ENCODE measurements at regions not wholly inside any gene's neighbourhood (a gene's known extent, or its start where the extent isn't known, plus 50 kb on each side); places are given as distances from the start of the nearest gene placed in this dataset.
A peak's percentile ranks its signal among the peaks of the same experiment; 100 is the strongest.

DNA sequence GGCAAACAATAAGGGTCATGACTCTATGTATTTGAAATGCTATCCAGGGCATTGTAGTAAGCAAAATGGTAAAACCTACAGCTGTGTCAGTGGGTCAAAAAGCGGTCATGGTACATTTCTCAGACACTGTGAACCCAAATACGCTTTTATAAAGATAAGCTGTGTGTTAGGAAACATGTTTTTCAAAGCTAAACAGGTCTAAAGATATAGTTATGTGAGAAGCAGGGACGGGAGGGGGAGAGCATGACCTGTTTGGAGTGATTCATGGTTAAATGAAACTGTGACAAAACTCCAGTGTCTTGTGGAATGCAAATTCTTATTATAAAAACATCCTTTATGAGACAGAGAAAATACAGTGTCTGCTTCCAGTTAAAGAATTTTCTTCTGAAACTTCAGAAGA is 205.4 kb upstream of the BMP2 start:
- no peak for DNase-seq (ENCODE audit: low read depth, low spot score)

DNA sequence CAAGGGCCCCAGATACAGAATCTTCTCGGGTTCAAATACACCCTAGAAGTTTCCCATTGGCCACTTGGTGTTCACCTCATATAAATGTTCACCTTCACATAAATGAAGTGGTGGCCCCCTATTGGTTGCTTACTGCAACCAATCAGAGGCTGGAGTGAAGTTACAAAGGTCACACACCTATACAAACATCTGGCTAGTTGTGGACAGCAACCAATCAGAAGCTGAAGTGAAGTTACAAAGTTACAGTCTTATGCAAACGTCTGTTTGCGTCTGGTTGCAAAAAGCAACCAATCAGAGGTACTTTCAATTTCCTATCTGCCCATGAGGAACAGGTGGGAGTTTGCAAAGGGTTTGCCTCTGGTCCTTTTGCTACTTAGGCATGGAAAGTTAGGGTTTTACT is 206.5 kb upstream of the BMP2 start:
- DNase-seq (ENCODE audit: low read depth, low spot score), result no peak

DNA sequence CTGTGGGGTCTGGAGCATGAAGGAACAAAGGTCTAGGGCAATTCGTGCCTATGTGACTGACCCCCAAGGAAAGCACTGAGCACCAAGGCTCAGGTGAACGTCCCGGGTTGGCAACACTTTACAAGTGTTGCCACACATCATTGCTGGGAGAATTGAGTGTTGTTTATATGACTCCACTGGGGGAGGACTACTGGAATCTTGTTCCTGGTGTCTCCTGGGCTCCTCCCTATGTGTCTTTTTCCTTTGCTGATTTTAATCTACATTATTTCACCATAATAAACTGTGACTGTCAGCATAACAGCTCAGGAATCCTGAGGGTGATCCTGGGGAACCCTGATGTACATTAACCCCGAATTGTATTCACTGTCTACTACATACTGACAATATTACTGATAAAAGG is 207.7 kb upstream of the BMP2 start:
- no peak for DNase-seq (ENCODE audit: low read depth, low spot score)

- no peak for DNase-seq (ENCODE audit: low read depth, low spot score)
These were observed 209.1 kb upstream of the BMP2 start for GRCh38 chr20:6558341-6558740.

GRCh38 chr20:6533761-6534479 is 233.6 kb upstream of the BMP2 start:
- DNase-seq (ENCODE audit: low read depth, low spot score), result peak; percentile 36

DNA sequence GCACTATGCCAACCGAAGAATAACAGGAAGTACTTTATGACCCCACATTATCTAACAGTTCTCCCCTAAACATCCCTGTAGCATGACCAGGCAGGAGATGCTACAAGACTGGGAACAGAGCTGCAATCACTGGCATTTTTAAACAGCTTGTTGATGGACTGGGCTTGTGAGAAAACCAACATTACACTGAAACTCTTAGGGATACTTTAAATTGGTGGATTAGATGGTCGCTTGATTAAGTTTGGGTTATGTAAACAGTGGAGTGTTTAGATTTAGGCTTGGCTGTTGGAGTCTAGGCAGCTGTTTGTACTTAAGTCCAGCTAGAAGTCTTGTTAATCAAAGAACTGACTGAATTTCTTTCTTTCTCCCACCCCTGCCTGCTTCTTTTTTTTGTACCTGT is 234.1 kb upstream of the BMP2 start:
- DNase-seq (ENCODE audit: low read depth, low spot score), result no peak

- no peak for DNase-seq (ENCODE audit: low read depth, low spot score)
These were observed 236.6 kb upstream of the BMP2 start for GRCh38 chr20:6530779-6531315.

- no peak for DNase-seq (ENCODE audit: low read depth, low spot score)
These were observed 237.2 kb upstream of the BMP2 start for GRCh38 chr20:6530254-6530653.

GRCh38 chr20:6525447-6526303 is 241.8 kb upstream of the BMP2 start:
- no peak for DNase-seq (ENCODE audit: low read depth, low spot score)

DNA sequence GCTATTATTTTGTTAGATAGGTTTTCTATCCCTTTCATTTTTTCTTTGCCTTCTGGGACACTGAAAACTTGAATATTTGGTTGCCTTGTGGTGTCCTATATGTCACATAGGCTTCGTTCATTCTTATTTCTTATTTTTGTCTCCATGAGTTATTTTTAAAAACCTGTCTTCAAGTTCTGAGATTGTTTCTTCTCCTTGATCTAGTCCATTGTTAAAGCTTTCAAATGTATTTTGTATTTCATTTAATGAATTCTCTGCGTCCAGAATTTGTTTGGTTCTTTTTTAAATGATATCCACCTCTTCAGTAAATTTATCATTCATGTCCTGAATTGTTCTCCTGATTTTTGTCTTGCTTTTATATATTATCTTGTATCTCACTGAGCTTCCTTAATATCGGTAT is 243.2 kb upstream of the BMP2 start:
- DNase-seq (ENCODE audit: low read depth, low spot score), result no peak

- DNase-seq (ENCODE audit: low read depth, low spot score), result peak; percentile 29
These were observed 247.9 kb upstream of the BMP2 start for GRCh38 chr20:6519556-6519955.

DNA sequence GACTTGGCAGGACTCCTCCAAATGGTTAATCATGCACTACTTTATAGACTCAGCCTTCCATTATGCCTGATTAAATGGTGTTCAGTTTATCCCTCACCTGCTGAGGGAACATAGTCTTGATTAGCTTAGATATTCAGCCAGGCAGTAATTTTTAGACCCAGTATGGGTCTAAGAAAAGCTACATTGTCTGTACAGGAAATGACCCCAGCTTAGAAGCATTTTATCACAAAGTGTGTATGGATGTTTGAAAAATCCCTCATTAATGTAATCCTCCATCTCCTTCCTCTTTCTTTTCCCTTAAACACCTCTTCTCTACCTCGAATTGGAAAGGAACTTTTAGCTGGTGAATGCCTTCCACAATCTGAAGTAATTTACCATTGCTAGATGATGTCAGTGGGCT is 252.2 kb upstream of the BMP2 start:
- DNase-seq (ENCODE audit: low read depth, low spot score), result no peak

- no peak for DNase-seq (ENCODE audit: low read depth, low spot score)
These were observed 253.9 kb upstream of the BMP2 start for GRCh38 chr20:6513599-6513998.

DNA sequence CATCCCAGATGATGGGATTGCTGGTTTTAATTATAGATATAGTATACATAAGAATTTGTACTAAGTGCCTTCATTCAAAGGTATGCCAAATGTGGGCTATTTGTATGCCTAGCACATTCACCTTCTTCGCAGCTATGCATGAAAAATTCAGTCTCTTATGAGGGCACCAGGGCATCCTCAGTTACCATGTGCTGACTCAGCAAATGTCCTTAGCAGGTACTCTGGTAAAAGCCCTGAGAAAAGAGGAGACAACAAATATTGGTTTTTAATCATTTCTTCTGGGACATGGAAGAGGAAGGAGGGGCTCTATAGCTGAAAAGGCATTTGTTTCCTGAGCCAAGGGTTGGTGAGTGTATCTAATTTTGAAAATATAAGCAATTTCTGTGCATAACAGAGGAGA is 258.1 kb upstream of the BMP2 start:
- DNase-seq (ENCODE audit: low read depth, low spot score), result no peak

- DNase-seq (ENCODE audit: low read depth, low spot score), result no peak
These were observed 260.6 kb upstream of the BMP2 start for GRCh38 chr20:6506906-6507305.

- no peak for DNase-seq (ENCODE audit: low read depth, low spot score)
These were observed 262.7 kb upstream of the BMP2 start for GRCh38 chr20:6504826-6505225.

DNA sequence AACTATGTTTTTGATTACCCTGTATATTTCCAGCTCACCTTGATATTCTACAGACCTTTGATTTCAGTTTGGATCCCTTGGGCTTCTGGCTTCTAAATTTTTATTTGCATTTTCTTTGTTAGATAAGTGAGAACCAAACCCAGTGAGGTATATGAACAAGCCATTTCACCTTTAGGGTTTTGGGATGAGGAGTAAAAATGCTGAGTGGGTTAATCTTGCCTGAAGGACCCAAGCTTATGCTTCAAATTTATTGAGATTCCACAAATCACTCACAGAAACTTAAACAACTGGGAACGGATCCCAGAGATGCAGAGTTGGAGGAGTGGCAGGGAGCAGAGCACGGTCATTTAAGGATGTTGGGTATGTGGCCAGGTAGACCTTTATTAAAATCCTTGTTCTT is 263.3 kb upstream of the BMP2 start:
- no peak for DNase-seq (ENCODE audit: low read depth, low spot score)

GRCh38 chr20:6502999-6503398 is 264.5 kb upstream of the BMP2 start:
- DNase-seq (ENCODE audit: low read depth, low spot score), result no peak

GRCh38 chr20:6502219-6502618 is 265.3 kb upstream of the BMP2 start:
- no peak for DNase-seq (ENCODE audit: low read depth, low spot score)

GRCh38 chr20:6501061-6501460 is 266.4 kb upstream of the BMP2 start:
- peak; percentile 43 for DNase-seq (ENCODE audit: low read depth, low spot score)

- DNase-seq (ENCODE audit: low read depth, low spot score), result no peak
These were observed 267.9 kb upstream of the BMP2 start for GRCh38 chr20:6499566-6499965.

- DNase-seq (ENCODE audit: low read depth, low spot score), result no peak
These were observed 270.6 kb upstream of the BMP2 start for GRCh38 chr20:6496874-6497273.

DNA sequence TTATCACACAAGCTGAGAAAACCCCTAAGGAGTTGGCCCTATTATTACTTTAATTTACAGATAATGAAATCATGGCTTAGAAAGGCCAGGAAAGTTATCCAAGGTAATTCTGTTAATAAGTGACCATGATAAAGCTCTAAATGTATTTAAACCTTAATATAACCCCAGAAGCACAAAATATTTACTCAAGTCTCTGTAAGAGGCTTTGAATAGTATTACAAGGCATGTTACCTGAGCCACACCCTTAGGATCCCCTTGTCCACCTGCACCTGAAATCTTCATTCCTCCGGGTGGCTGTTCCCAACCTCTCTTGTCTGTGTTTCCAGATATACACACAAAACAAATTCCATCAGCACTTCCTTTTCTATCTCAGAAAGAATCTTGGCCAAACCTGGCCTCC is 271.6 kb upstream of the BMP2 start:
- DNase-seq (ENCODE audit: low read depth, low spot score), result no peak
